ENCODE measurements at regions not wholly inside any gene's neighbourhood (a gene's known extent, or its start where the extent isn't known, plus 50 kb on each side); places are given as distances from the start of the nearest gene placed in this dataset.

DNA sequence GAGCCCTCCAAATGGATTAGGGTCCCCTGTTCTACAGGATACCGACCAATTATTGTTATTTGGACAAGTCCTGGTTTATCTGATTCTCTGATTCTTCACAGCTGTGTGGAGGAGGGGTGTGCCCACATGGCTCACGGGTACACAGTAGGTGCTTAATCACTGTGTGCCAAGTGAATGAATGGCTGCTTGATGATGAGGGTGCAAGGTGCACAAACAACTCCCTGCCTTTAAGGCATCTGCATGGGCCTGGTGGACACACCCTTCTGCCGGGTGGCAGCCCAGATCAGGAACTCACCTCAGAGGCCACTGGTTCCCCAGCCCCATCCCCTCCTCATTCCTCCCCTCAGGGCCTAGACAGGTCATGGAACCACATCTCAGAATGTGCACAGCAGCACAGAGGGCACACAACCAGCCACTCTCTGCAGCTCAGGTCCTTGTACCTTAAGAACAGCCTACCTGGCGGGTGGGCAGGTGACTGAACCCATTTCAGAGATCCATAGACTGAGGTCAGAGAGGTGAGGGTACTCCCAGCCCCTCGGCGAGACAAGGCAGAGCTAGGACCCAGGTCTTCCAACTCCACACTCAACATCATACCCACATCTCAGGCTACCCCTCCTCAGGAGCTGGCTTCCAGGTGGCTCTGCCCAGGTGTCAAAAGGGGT lies 50.3 kb downstream of the SHANK2 start:
- DNase-seq = no peak

DNA sequence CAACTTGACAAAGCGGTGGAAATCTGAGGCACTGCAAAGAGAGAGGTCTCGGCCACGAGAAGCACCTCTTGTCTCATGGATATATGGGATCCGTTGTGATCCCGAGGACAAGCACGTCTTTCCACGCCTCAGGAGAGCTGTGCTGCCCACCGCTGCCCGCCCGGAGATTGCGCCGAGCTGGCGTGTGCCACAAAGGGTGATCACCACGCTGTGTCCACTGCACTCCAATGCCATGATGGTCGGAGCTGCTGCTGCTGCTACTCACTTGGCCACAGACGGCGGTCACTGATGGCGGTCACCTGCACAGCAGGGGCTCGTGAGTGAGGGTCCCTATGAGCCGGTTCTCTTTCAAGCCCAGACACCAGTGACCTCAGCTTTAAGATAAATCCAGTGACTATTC lies 51.1 kb downstream of the SHANK2 start:
- DNase-seq = no peak

GRCh38 chr11:71200761-71201160 lies 51.6 kb downstream of the SHANK2 start:
- no peak for DNase-seq

GRCh38 chr11:71200172-71200716 lies 52.1 kb downstream of the SHANK2 start:
- DNase-seq = no peak

- no peak for DNase-seq
These were observed 53.1 kb downstream of the SHANK2 start for GRCh38 chr11:71199226-71199820.

DNA sequence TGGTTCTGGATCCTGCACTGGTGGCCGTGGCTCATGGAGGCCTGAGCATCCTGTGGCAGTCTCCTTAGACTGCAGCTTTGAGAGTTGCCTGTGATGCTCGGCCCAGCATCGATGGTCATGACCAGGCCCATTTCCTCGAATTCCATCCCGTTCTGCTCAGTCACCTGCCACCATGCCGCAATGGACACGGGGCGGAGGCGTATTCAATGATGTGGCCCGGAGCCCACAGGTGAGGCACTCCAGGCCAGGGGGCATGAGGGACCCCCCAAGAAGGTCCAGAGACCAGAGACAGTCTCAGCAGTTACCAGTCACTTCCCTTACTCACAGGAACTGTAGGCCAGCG lies 53.6 kb downstream of the SHANK2 start:
- no peak for DNase-seq

- no peak for DNase-seq
These were observed 54.1 kb downstream of the SHANK2 start for GRCh38 chr11:71198141-71198822.

GRCh38 chr11:71197096-71197495 lies 55.3 kb downstream of the SHANK2 start:
- no peak for DNase-seq

DNA sequence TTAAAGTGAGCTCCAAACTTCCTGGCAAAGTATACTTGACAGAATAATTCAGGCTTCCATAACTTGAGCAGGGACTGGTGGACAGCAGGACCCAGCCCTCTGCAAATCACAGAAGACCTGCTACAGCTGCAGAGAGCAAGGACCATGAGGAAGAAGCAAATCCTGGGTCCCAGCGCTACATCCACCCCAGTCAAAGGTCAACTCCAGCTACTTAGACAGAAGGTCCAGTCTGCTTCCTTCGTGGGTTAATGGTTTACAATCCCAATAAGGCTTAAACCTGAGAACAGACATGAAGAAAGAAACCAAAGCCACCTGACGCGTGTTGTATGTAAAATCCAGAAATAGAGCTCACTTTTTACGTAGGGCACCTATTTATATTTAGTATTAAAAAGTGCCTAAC lies 57.7 kb downstream of the SHANK2 start:
- DNase-seq = no peak

GRCh38 chr11:71193431-71193830 lies 58.9 kb downstream of the SHANK2 start:
- no peak for DNase-seq

DNA sequence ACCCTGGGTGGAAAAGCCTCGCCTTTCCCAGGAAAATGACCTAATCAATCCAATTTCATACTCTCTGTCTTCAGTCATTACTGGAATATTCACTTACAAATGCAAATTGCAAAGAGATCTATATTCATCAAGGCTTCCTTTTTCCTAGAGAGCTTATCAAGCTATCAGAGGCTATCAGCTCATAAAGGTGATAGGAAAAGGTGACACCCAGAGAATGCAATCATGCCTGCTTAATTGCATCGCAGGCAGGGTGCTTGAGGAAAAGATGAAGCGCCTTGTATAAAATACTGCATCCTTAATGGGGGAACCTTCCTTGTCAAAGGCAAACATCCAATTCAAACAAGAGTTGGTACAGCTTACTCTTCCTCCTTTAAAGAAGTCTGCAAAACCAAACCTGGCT lies 59.7 kb downstream of the SHANK2 start:
- no peak for DNase-seq

- DNase-seq = no peak
These were observed 61.2 kb downstream of the SHANK2 start for GRCh38 chr11:71191201-71191600.

GRCh38 chr11:71190551-71190950 lies 61.8 kb downstream of the SHANK2 start:
- DNase-seq = no peak

DNA sequence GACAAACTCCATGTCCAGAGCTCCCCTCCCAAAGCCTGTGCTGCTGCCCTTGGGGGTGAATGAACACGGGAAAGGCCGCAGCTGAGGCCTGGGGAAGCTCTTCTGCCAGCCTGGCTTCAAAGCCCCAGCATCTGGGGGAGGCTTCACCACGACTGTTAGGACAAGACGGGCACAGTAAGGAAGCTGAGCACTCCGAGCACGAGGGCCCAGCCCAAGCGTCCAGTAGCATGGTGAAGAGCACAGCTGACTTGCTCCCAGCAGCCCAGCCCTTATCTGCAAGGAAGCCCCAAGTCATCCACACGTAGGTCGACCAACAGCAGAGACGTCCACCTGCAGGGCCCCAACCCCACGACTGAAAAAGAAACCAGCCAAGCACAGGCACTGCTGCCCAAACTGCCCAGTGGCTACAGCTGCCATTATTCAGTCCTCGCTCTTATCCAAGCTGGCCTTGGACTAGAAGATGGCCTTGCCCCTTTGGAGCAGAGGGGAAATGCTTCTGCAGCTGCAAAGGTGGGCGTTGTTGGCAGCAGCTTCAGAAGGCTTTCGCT lies 62.5 kb downstream of the SHANK2 start:
- DNase-seq = no peak

- DNase-seq = no peak
These were observed 63.2 kb downstream of the SHANK2 start for GRCh38 chr11:71188886-71189767.

GRCh38 chr11:71188073-71188472 lies 64.3 kb downstream of the SHANK2 start:
- DNase-seq = no peak

GRCh38 chr11:71186806-71187205 lies 65.6 kb downstream of the SHANK2 start:
- DNase-seq = peak; percentile 26

GRCh38 chr11:71185411-71185810 lies 67.0 kb downstream of the SHANK2 start:
- no peak for DNase-seq

- no peak for DNase-seq
These were observed 67.8 kb downstream of the SHANK2 start for GRCh38 chr11:71184421-71185210.

DNA sequence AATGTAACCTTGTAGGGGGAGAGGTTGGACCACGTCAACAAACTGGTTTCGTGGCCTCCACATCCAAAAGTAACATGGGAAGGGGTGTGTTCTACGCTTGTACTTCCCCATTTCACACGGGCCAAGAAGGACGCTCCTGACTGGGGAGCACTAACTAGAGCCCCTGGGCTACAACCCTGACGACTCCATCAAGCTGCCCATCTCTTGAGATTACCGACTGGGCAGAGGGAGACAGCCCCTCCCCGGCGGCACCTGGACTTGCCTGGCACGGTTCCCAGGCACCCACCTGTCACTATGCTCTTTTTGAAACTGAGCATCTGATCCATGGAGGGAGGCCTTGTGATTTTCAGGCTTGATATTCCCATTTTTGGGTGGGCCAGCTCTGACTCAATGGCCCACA lies 68.5 kb downstream of the SHANK2 start:
- DNase-seq = no peak
